Spleen (tissue), 7 donors: ENCODE measurements at regions not wholly inside any gene's neighbourhood (a gene's known extent, or its start where the extent isn't known, plus 50 kb on each side); places are given as distances from the start of the nearest gene placed in this dataset.

Source experiments
- POLR2A ChIP-seq, 3 donors: fragments of 450-650 bp; IDR thresholded peaks; one replicate each; pipeline ENCODE4 v1.5.1; 2017; ENCODE audit warnings: antibody characterized with exemption in 3 of 3, mild to moderate bottlenecking in 1 of 3
- POLR2AphosphoS5 ChIP-seq, 3 donors: sonication (generic); formaldehyde crosslinking; IDR thresholded peaks; one replicate each; pipeline ENCODE4 v1.5.1; 2017; ENCODE audit warnings: antibody characterized with exemption in 3 of 3
- TF ChIP-seq, protein P1 (sequence below), 11 experiments: fragments of 200-600 bp in 7 of 11; fragments of 450-650 bp in 4 of 11; sonication (generic) in 4 of 11; IDR thresholded peaks in 8 of 11; conservative IDR thresholded peaks in 3 of 11; 1 replicate in 7 of 11; 2 replicates in 4 of 11; pipeline versions ENCODE4 v1.4.0 to v1.8.0; 2016 to 2021; ENCODE audit warnings: antibody characterized with exemption in 11 of 11, inconsistent platforms in 4 of 11, mild to moderate bottlenecking in 1 of 11
- donor health status: DM: no; HTN: no; CAD: no; lungs with moderate emphysema.
- donor health status: DM: no; HTN: no; CAD: no.
- donor health status: DM: no; HTN: no; CAD: no.

- TF ChIP-seq POLR2A (IDR thresholded peaks at IDR 0.05) (no peak), POLR2AphosphoS5 (IDR thresholded peaks at IDR 0.05) (no peak)
- TF ChIP-seq, protein P1, sequence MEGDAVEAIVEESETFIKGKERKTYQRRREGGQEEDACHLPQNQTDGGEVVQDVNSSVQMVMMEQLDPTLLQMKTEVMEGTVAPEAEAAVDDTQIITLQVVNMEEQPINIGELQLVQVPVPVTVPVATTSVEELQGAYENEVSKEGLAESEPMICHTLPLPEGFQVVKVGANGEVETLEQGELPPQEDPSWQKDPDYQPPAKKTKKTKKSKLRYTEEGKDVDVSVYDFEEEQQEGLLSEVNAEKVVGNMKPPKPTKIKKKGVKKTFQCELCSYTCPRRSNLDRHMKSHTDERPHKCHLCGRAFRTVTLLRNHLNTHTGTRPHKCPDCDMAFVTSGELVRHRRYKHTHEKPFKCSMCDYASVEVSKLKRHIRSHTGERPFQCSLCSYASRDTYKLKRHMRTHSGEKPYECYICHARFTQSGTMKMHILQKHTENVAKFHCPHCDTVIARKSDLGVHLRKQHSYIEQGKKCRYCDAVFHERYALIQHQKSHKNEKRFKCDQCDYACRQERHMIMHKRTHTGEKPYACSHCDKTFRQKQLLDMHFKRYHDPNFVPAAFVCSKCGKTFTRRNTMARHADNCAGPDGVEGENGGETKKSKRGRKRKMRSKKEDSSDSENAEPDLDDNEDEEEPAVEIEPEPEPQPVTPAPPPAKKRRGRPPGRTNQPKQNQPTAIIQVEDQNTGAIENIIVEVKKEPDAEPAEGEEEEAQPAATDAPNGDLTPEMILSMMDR (IDR thresholded peaks at IDR 0.05 in 8 of 11, conservative IDR thresholded peaks at IDR 0.05 in 3 of 11): no peak
These were observed 714.9 kb upstream of the ADGRL3 start for GRCh38 chr4:60485276-60485675.
